Endodermal cell (in vitro differentiated cells): ENCODE measurements at regions not wholly inside any gene's neighbourhood (a gene's known extent, or its start where the extent isn't known, plus 50 kb on each side); places are given as distances from the start of the nearest gene placed in this dataset.

Experiments
- DNase-seq: peaks from one replicate; pipeline ENCODE4 v3.0.0-alpha.2; 2017
- H3K27ac ChIP-seq: 2 replicates; pipeline ENCODE4 v1.5.1; 2013; ENCODE audit warnings: mild to moderate bottlenecking, low read depth, low read length, moderate library complexity
- H3K27me3 ChIP-seq: 2 replicates; pipeline ENCODE4 v1.6.1; 2013; ENCODE audit warnings: mild to moderate bottlenecking, low read length, moderate library complexity; ENCODE audit not compliant: insufficient read depth, control insufficient read depth, poor library complexity, severe bottlenecking
- H3K36me3 ChIP-seq: 2 replicates; pipeline ENCODE4 v1.7.0; 2013; ENCODE audit warnings: mild to moderate bottlenecking, low read length, moderate library complexity; ENCODE audit not compliant: control insufficient read depth, insufficient read depth
- H3K4me1 ChIP-seq: one replicate; pipeline ENCODE4 v1.7.0; 2013; ENCODE audit warnings: low read length; ENCODE audit not compliant: control insufficient read depth, insufficient read depth
- H3K4me3 ChIP-seq: 2 replicates; pipeline ENCODE4 v1.5.1; 2013; ENCODE audit warnings: mild to moderate bottlenecking, low read length, moderate library complexity
- H3K9ac ChIP-seq: 2 replicates; pipeline ENCODE4 v1.6.1; 2013; ENCODE audit warnings: mild to moderate bottlenecking, low read length, moderate library complexity; ENCODE audit not compliant: poor library complexity, severe bottlenecking; ENCODE audit errors: extremely low read depth
- H3K9me3 ChIP-seq: 2 replicates; pipeline ENCODE4 v1.6.1; 2013; ENCODE audit warnings: mild to moderate bottlenecking, low read length, moderate library complexity; ENCODE audit not compliant: control insufficient read depth
- H3K27ac Mint-ChIP-seq: 2 replicates; pipeline ENCODE4 v1.8.0; 2020; ENCODE audit warnings: mixed read lengths
- H3K27me3 Mint-ChIP-seq: 2 replicates; pipeline ENCODE4 v1.8.0; 2021; ENCODE audit warnings: mild to moderate bottlenecking, mixed read lengths; ENCODE audit not compliant: insufficient read depth
- H3K36me3 Mint-ChIP-seq: 2 replicates; pipeline ENCODE4 v1.8.0; 2020; ENCODE audit warnings: low read depth, mixed read lengths
- H3K4me1 Mint-ChIP-seq: 2 replicates; pipeline ENCODE4 v1.8.0; 2020; ENCODE audit warnings: mixed read lengths
- H3K4me3 Mint-ChIP-seq: 2 replicates; pipeline ENCODE4 v1.8.0; 2020; ENCODE audit warnings: mild to moderate bottlenecking, moderate library complexity, mixed read lengths
- H3K9me3 Mint-ChIP-seq: 2 replicates; pipeline ENCODE4 v1.8.0; 2020; ENCODE audit warnings: mild to moderate bottlenecking, mixed read lengths
- CTCF ChIP-seq: fragments of 200-600 bp; sonication (generic); conservative IDR thresholded peaks from 2 replicates; pipeline ENCODE4 v1.5.0; 2021; ENCODE audit warnings: antibody characterized with exemption, mild to moderate bottlenecking
- WGBS, 2 experiments: methylation state at CpG; one replicate each; pipeline versions ENCODE4 v1.1.5 to v1.1.7; 2013; ENCODE audit warnings: missing lambda C conversion rate in 2 of 2, mixed read lengths in 1 of 2; ENCODE audit not compliant: insufficient coverage in 1 of 2, insufficient read length in 1 of 2; 5-methylcytosine and 5-hydroxymethylcytosine counted together

DNA sequence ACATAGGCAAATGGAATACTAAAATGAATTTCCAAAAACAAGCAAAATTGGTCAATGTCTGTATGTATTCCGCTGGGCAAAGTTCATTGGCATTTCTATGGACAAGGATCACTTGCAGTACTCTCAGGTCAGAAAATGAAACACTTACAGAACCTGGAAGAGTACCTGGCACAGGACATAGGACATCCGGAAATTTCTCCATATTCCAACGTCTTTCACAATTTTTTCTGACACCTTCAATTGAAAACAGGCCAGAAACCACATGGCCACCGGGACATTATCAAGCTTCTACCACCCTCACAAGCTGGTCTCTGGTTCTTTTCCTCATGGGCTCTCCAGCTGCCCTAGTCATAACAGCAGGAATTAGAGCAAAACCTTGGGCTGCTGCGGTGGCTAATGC is 96.9 kb upstream of the MSH6 start:
- no peak overlapping the region for H3K27ac Mint-ChIP-seq
- H3K27me3 Mint-ChIP-seq = no peaks in the 10 kb centered on the region

DNA sequence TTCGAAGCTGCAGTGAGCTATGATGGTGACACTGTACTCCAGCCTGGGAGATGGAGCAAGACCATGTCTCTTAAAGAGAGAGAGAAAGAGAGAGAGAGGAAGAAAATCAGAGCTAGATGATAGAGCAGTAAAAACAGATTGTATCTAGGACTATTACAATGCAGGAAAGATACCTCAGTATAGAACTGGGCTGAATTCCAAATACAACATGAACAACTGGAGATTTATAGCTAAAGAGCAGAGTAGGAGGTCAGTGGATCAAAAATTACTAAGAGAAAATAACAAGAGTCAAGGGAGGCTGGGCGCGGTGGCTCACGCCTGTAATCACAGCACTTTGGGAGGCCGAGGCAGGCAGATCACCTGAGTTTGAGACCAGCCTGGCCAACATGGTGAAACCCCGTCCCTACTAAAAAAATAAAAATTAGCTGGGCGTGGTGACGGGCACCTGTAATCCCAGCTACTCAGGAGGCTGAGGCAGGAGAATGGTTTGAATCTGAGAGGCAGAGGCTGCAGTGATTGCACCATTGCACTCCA is 100.7 kb upstream of the MSH6 start:
- 92 to 93% methylated on average over 8 of the region's 8 CpGs for WGBS, 2 experiments
- Histone ChIP-seq H3K9me3 (peaks cover 12% of the 10 kb centered on the region), H3K4me3 (no peak overlapping the region), H3K27ac (no peak overlapping the region), H3K9ac (no peak overlapping the region), H3K36me3 (no peaks in the 10 kb centered on the region), H3K27me3 (no peaks in the 10 kb centered on the region), H3K4me1 (no peaks in the 10 kb centered on the region)
- Mint-ChIP-seq H3K36me3 (peaks cover 2% of the 10 kb centered on the region), H3K4me1 (peaks cover 12% of the 10 kb centered on the region), H3K9me3 (peaks cover 7% of the 10 kb centered on the region), H3K27me3 (no peaks in the 10 kb centered on the region), H3K4me3 (no peak overlapping the region), H3K27ac (no peak overlapping the region)
- DNase-seq = no peak
- no peak for TF ChIP-seq CTCF

More for the DNA sequence above, 96.9 kb upstream of the MSH6 start:
- no peaks in the 10 kb centered on the region for H3K4me1 ChIP-seq
- DNase-seq = no peak
- H3K36me3 ChIP-seq = no peaks in the 10 kb centered on the region
- no peak overlapping the region for H3K27ac ChIP-seq
- H3K36me3 Mint-ChIP-seq = peaks cover 2% of the 10 kb centered on the region
- TF ChIP-seq CTCF = no peak
- 91 to 94% methylated on average over 5 of the region's 5 CpGs for WGBS, 2 experiments
- H3K4me1 Mint-ChIP-seq = peaks cover 7% of the 10 kb centered on the region
- H3K9me3 ChIP-seq = peaks cover 21% of the 10 kb centered on the region
- no peak overlapping the region for H3K4me3 ChIP-seq
- no peak overlapping the region for H3K9ac ChIP-seq
- H3K9me3 Mint-ChIP-seq = peaks cover 22% of the 10 kb centered on the region
- H3K27me3 ChIP-seq = no peaks in the 10 kb centered on the region
- H3K4me3 Mint-ChIP-seq = no peak overlapping the region

- 93% methylated on average over 6 of the region's 6 CpGs for WGBS, 2 experiments
- Mint-ChIP-seq H3K9me3 (peaks cover 6% of the 10 kb centered on the region), H3K36me3 (no peaks in the 10 kb centered on the region), H3K27ac (no peak overlapping the region), H3K4me1 (peaks cover 23% of the 10 kb centered on the region), H3K27me3 (no peaks in the 10 kb centered on the region), H3K4me3 (no peak overlapping the region)
- Histone ChIP-seq H3K36me3 (no peaks in the 10 kb centered on the region), H3K27ac (no peak overlapping the region), H3K27me3 (no peaks in the 10 kb centered on the region), H3K9ac (no peak overlapping the region), H3K4me3 (no peak overlapping the region), H3K4me1 (no peaks in the 10 kb centered on the region), H3K9me3 (peaks cover 4% of the 10 kb centered on the region)
- no peak for TF ChIP-seq CTCF
- DNase-seq = peak; percentile 16
Measured at GRCh38 chr2:47676261-47676926, 105.6 kb upstream of the KCNK12 start.
